Stimulated activated CD8-positive, alpha-beta memory T cell treated with anti-CD3 and anti-CD28 coated beads, Interleukin-12 subunit alpha, Interleukin-12 subunit beta, amount 100 ng/mL, for 1 hour (primary cell): ENCODE measurements at regions not wholly inside any gene's neighbourhood (a gene's known extent, or its start where the extent isn't known, plus 50 kb on each side); places are given as distances from the start of the nearest gene placed in this dataset.

Experiments used
- DNase-seq: peaks from one replicate; pipeline ENCODE4 v3.0.0-alpha.2; 2020; ENCODE audit warnings: low read depth

DNA sequence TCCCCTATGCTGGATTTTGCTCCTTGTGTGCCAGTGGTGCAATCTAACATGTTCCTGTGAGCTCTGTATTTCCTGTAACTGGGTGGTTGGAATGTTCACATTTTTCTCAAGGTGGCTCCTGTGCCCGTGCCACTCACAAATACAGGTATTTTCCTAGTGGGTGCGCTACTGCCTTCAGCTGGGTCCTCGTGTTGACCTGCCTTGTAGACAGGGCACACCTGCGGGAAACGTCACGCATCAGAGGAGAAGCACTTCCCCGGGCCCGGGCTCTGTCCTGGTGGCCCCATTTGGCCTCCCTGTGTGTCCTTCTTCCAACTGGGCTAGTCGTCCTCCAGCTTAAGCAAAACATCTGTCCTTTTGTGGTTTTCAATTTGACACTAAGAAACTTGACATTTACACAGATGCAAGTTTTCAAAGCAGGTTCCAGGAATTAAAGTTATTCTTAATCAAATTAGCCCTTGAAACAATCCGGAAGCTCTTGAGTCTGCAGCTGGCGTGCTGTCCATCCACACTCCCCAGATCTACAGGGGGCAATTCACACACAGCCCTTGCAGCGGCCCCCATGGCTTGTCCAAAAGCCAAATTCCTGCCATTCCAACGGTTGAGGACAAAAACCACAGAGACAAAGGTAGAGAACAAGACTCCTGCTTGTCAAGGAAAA, 275.1 kb downstream of the CDC5L start:
- DNase-seq: no peak

DNA sequence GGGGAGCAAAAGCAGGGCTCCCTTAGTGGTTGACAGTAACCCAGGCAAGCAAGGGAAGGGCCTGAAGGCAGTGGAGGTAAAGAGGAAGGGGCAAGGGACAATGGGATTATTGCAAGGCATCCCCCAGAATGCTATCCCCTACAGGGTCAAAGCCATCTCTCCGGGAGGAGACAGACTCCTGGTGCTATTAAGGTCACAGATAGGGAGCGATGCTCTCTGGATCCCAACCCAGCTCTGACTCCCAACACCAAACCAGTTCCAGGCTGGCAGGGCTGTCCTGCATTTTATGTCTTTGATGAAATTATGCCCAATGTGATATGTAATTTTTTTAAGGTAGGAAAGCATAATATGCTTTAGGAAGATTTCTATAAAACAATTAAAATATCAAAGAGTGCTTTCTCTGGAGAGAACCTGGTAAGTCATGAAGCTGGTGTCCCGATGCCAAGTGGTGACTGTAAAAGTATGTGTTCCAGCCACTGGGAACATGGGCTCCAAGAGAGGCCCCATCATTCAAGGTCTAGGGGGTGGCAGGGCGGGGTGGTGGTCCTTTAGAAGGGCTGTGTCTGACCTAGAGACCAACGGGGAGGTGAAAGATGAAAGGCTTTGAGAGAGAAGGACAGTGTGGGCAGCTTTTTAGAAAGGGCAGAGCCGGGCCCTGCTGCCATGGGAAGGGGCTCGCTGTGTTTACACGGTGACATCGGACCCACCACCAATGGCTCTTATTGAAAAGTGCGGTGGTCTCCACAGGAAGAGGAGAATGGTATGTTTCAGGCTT, 276.5 kb downstream of the CDC5L start:
- DNase-seq: no peak

DNA sequence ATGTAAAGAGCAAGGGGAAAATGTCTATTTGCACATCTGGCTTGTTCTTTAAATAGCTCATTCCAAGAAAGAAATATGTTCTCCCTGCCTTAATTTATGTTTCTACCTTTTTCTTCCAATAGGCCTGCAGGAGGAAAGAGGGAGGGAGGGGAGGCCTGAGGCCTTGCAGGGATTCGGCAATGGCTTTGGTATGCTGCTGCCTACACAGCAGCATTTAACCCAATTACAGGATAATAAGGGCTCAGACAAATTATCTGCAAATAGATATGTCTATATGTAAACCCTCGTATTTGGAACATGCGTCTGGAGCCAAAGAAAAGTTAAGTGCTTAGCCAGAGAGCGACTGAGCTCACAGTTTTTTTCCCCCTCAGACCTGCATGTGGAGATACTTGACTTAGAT, 277.2 kb downstream of the CDC5L start:
- DNase-seq: no peak

DNA sequence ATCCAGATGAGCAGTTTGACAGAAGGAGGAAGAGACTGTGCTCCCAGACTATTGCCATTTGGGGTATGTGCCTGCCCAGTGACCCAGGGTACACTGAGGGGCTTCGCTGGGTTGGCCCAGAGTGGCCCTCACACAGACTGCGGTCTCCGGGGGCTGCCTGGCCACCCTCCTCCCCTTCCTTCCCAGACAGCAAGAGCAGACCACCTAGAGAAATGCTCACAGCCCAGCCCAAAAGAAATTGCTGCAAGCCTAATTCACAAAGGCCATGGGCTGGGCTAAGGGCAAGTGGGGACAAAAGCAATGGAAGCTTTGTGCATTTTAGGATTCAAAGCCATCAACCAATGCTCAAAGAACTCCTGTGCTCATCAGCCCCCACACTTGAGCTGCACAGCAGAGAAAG, 277.6 kb downstream of the CDC5L start:
- DNase-seq: no peak

DNA sequence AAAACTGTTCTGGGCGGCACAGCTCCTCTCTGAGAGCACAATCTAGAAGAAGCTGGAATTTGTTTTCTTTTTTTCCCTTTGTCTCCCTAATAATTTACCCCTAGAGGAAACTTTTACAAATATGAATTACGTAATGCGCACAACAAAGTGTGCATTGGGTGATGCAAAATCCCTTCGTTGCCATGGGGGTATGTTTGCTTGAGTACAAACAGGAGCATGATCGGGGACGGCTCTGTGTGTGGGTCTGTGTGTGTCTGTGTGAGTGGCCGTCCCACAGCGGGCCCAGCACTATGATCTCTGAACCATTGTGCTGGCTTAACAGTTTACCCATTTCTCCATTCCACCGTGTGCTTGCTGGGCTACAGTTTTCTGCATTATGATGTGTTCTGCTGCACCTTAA, 278.2 kb downstream of the CDC5L start:
- DNase-seq: no peak

DNA sequence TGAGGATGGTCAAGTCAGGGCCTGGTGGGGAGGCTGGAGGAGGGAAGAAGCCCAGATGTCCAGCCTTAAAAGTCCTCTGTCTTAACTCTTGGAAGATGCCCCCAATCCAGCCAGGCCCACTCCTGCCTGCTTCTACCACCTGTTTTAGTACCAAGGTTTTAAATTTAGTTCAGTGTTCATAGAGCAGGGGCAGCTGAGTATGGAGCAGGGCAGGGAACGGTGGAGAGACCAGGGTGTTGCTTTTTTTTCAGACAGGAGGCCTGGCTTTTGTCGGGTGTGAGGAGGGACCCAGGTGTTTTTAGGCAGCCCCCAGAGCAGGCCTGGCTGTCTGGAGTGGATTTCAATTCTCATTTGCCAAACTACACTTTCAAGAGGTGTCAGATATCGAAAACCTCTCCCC, 278.8 kb downstream of the CDC5L start:
- no peak for DNase-seq

DNA sequence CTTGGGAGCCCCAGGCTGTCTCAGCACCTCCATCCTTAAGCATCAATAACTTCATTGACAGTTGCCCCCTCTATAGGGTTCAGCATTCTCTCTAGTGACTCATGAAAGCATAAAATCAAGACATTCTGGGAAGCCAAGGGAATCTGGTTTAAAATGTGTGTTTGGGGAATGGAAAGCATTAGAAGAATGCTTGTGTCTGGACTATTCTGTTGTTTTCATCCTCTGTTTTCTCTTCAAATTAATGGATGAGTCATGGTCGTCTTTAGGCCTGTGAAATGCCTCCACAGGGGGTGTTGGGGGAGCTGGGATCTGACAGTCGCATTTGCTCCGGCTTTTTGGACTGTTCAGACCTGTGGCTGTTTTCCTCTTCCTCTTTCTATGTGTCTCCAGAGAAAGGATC, 279.7 kb downstream of the CDC5L start:
- DNase-seq: no peak

DNA sequence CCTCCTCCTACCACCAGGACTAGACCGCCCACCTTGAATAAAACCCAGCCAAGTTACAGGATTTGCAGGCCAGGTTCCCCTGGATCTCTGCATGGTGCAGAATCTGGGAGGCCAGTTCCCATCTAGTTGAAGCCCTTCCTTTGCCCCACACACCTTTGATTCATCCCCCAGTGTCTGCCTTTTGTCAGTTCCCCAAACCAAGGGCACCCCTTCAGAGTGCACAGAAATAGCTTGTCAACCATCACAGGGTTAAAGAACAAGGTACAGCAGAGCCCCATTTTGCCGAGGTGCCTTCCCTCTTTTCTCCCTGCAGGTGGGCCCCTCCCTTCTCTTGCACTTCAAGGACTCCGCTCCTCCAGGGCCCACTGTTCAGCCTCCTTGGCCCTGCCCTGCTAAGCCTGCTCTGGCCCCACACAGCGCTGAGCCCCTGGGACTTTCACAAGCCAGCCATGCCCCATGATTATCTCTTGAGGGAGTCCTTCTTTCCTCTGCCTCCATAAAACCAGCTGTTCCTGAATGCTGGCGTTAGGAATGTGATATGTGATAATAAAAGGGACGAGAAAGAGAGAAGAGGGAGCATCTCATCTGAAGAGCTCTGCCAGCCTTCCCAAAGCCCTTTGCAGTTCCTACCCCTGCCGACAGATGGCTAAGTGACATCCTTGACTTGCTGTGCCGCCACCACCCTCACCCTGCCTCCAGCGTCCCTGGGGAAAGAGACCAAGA, 280.3 kb downstream of the CDC5L start:
- no peak for DNase-seq

DNA sequence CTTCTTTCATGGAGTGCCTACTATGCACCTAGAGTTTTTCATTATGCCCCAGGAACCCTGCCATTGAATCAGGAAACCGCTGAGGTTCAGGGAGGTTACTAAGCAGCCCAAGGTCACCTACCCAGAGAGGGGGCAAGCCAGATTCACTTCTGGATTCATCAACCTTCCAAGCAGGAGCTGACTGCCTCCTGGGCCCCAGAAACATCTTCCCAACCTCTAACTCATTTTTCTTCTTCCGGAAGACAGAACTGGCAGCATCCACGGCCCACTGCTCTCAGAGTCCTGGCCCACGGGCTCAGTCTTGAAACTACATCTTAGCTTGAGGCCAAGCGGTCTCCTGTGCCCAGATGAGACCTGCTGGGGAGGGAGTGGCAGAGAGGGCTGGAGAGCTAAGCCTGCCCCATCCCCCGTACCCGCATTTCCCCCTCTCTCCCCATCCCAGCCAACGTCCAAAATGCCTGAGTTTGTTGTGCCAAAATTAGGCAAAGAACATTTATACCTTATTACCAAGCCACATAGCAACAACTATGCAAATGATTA, 281.0 kb downstream of the CDC5L start:
- no peak for DNase-seq

DNA sequence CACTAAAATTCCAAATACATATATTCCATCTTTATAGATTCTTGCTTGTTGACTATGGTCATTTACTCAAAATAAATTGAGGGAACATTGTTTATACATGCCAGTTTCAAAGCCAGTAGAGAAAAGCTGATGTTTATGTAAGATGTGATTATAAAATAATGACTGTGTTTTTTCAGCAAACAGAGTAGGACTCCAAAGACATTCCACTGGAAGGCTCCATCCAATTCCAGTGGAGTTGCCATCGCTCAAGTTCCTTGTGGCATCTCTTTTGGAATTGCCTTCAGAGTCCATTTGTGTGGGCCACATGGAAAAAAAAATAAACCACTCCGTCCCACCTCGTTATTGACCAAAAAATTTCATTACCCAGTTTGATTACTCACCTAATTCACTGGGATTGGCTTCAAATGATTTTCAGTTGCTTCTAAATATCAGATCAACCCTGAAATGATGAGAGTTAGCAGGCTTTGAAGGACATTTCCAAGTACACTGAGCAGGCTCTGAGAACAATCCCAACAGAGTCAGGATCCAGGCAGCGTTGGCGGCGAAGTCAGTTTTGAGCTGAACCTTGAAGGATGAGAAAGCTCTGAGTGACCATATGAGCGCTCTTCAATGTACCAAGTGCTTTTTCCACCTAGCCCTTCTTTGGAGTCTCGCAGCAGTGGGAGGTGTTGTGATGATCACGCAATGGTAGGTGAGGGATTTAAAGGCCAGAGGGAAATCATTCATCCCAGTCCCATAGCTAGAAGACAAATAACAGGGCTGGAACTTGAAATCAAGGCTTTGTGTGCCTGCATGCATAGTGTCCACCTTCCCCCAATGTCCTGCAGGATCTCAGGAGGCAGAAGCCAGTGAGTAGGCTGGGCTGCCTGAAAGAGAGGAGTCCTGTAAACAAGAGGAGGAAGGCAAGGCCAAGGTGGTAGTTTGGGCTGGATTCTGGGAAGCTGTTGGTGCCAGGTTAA, 281.7 kb downstream of the CDC5L start:
- DNase-seq: no peak

DNA sequence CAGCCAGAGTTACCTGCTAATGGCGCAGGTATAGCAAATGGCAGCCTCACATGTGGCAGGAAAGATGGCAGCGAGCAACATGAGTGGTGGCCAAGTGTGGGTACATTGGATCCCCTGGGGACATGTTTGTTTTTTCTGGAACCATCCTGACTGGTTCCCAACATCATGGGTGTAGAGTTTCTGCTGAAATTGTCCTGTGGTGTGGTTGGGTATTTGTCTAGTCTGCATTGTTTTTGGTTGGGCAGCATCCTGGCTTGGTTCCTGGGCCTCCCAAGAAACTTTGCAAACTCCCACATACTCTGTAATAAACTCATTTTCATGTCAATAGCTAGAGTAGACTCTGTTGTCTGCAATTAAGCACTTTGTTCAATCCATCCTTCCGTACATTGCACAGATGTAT, 282.6 kb downstream of the CDC5L start:
- DNase-seq: no peak

DNA sequence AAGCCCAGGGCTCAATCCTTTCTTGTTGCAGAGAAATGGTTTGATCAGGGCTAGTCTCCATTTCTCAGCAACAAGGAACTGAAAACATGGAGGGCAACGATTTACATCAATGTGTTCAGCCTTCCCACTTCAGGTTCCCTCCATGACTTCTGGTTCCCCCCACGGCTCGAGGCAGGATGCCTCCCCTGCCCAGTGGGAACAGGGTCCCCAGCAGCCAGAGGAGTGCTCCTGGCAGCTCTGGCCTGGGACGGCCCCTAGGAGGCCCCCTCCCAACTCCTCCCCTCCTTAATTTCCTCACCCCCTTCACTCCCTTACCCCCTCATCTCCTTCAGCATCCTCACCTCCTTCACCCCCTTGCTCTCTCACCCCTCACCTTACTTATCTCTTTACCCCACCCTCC, 283.8 kb downstream of the CDC5L start:
- DNase-seq: no peak

DNA sequence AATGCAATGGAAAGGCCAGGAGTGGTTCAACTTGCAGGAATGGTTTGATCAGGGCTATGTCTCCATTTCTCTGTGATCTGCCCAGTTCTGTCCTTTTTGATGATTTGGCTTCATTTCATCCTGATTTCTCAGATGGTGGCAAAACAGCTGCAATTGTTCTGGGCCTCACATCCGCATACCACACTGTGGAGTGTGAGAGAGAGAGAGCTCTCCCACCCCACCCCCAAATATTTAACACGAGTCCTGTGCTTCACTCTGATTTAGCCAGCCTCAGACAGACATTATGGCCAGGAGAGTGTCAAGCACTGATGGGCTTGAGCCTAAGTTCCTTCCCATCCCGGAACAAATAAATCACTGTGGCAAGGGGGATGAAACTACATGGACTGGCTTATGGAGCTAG, 284.6 kb downstream of the CDC5L start:
- no peak for DNase-seq

DNA sequence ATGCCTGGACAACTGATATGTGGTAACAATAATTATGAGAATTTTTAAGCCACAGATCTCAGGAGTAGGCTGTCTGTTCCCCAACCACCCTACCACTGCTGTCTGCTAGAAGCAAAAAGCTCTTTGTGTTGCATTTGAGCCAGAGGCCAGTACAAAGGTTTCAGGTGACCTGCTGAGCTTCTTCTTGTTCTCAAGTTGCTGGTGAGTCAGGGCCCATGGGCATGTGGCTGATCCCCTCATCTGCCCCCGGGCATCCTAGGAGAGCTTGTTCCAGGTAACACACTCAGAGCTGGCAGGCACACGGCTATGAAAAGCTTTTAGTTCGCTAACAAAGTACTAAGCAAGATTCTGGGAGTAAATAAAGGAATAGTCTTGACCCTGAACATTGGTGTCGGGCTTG, 285.3 kb downstream of the CDC5L start:
- DNase-seq: no peak

DNA sequence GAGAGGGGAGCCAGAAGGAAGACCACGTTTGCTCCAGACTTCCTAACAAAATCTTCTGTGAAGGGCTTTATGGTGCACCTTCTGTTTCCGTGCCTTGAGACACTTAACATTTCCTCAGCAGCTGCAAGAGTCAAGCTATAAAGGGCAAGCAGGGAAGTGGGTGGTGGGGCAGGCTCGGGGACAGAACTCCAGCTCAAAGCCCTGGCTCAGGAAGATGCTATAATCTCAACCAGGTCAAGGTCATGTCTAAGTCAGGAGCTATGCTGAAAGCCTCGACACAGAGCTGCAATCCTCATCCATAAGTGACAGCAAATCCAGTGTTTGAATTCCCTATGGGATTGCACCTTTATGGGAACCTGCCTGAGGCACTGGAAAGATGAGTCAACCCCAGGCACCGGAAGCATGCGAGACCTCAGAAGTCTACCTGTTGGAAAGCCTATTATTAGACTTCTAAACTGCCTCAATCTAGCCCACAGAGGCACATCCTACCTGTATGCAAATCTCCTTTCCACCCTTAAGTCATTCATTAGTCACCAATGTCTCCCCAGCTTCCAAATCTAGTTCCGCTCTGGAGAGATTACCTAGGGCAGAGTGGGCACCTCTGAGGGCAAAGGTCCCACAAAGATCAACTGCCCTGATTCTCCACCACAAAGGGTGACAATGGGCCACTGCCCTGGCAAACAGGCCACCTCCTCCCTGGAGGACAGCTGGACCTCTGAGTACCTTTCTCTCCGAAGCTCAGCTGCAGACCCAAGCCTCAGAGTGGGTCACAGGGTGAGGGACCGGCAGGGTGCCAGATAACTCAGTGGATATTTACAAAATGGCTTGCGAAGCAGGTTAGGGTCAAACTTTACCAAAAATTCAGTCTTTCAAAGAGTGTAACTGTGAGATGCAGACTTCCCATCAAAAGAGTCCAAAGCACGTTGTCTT, 287.0 kb downstream of the CDC5L start:
- no peak for DNase-seq

DNA sequence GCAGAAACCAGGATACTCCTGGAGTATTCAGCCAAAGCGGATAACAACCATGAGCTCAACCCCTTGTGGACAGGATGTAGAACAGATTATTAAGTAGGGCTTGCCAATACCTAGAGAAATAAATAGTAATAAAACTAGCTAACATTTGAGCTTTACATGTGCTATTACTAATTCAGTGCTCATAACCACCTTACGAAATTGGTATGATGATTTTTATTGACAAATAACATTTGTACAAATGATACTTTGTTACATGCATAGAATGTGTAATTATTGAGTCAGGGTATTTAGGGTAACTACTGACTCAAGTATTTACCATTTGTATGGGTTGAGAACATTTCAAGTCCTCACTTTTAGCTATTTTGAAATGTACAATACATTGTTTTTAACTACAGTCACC, 287.9 kb downstream of the CDC5L start:
- DNase-seq: no peak

DNA sequence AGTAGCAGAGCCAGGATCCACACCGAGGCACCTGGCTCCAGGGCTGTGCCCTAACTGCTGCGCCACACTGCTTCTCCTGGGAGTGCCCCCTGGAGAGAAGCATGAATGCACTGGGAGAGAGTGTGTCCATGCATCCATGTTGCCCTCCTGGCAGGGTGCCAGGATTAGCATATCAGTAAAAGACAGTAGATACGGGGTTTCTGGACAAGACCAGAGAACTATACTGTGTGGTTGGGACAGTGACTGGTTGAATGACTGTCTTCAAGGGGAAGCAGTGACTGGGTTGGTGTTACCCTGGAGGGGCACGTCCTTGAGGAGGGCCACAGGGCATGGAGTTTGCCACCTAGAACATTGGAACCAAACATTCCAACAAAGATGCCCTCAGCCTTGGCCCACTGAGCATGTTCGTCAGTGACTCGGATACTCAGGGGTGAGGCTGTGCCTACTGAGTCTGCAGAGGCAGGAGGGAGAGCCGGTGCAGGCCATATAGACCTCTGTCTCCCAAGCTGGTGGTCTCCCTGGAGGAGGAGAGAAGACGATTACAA, 288.8 kb downstream of the CDC5L start:
- no peak for DNase-seq

DNA sequence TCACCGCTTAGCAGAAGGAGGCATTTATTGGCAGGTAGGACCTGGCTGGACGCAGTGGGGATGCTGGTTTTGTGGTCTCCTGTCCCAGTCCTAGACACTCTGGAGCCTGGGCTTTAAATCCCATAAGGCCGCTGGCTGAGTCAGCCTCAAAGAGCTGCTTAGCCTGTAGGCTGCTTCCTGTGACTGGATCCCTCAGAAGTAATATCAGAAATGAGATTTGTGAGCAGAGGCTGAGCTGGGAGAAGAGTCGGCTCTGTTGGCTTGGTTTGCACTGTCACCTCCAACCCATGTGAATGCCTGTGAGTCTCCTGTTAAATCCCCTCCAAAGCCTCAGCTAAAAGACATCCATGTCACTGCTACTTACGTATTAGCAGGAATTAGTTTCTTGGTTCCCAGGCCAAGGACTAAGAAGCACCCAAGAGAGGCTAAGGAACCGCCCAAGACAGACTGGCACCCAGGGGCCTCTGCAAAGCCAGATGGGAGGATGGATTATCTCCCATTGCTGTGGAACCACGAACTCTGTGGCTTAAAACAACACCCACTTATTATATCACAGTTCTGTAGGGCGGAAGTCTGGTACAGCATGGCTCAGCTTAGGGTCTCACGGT, 289.4 kb downstream of the CDC5L start:
- no peak for DNase-seq

DNA sequence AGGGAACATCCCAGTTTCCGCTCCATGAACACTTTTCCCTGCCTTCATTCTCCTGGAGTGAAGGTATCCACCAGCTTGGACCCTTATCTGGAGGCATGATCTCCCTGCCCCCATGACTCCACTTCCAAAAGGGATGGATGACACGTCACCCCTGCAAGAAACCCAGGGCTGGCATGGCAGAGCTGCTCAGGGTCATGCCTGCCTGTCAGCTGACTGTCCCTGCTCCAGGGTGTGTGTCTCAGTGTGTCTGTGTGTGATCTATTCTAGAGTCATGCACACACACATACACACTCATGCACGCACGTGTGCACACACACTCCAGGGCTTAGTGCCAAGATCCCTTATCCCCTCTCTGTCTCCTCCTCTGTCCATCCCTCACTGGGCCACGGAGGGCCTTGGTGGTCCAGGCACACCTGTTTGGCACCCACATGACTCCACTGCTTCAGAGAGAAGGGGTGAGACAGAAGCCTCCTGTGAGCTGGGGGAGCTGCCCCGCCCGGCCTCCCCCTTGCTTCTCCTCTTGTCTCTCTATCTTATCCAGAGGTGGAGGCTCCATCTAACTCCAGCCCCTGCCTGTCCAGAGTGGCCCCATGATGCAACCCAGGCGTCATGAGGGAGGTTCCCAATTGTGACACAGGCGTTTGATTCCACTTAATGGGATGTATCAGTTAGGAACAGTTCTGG, 290.9 kb downstream of the CDC5L start:
- no peak for DNase-seq
